NCI-H2196 treated with DMSO at 0.1 percent for 48 hours (cell line): ENCODE measurements at regions not wholly inside any gene's neighbourhood (a gene's known extent, or its start where the extent isn't known, plus 50 kb on each side); places are given as distances from the start of the nearest gene placed in this dataset.

ENCODE experiments used
- DNase-seq: peaks from one replicate; lab custom pipeline; 2025; ENCODE audit not compliant: unreplicated experiment; lab: John Stamatoyannopoulos, UW

GRCh38 chr17:15177343-15177742, 87.8 kb downstream of the PMP22 start:
- no peak for DNase-seq

- DNase-seq = no peak
Measured at GRCh38 chr17:15175356-15175755, 89.8 kb downstream of the PMP22 start.

- DNase-seq = no peak
Measured at GRCh38 chr17:15171167-15172047, 93.7 kb downstream of the PMP22 start.

- DNase-seq = no peak
Measured at GRCh38 chr17:15169676-15170075, 95.5 kb downstream of the PMP22 start.

- DNase-seq = no peak
Measured at GRCh38 chr17:15168379-15168778, 96.7 kb downstream of the PMP22 start.

GRCh38 chr17:15161395-15161794, 103.7 kb downstream of the PMP22 start:
- no peak for DNase-seq

- DNase-seq = no peak
Measured at GRCh38 chr17:15157051-15157450, 108.1 kb downstream of the PMP22 start.

GRCh38 chr17:15154618-15155017, 110.5 kb downstream of the PMP22 start:
- DNase-seq = no peak

- no peak for DNase-seq
Measured at GRCh38 chr17:15145621-15146020, 119.5 kb downstream of the PMP22 start.

- no peak for DNase-seq
Measured at GRCh38 chr17:15143524-15143923, 121.6 kb downstream of the PMP22 start.

GRCh38 chr17:15134363-15134762, 130.8 kb downstream of the PMP22 start:
- DNase-seq = no peak

- no peak for DNase-seq
Measured at GRCh38 chr17:15133826-15134225, 131.3 kb downstream of the PMP22 start.

- no peak for DNase-seq
Measured at GRCh38 chr17:15133143-15133542, 132.0 kb downstream of the PMP22 start.

- DNase-seq = no peak
Measured at GRCh38 chr17:15130426-15130825, 134.7 kb downstream of the PMP22 start.

GRCh38 chr17:15129986-15130385, 135.1 kb downstream of the PMP22 start:
- DNase-seq = no peak

GRCh38 chr17:15124746-15125145, 140.4 kb downstream of the PMP22 start:
- no peak for DNase-seq

- no peak for DNase-seq
Measured at GRCh38 chr17:15124264-15124595, 140.9 kb downstream of the PMP22 start.

GRCh38 chr17:15123593-15124263, 141.4 kb downstream of the PMP22 start:
- DNase-seq = no peak

- no peak for DNase-seq
Measured at GRCh38 chr17:15122857-15123256, 142.3 kb downstream of the PMP22 start.

GRCh38 chr17:15121426-15121825, 143.7 kb downstream of the PMP22 start:
- no peak for DNase-seq

GRCh38 chr17:15119968-15120367, 145.2 kb downstream of the PMP22 start:
- DNase-seq = no peak

GRCh38 chr17:15117239-15117638, 147.9 kb downstream of the PMP22 start:
- no peak for DNase-seq
